Gastrocnemius medialis (tissue), 4 donors: ENCODE measurements at regions not wholly inside any gene's neighbourhood (a gene's known extent, or its start where the extent isn't known, plus 50 kb on each side); places are given as distances from the start of the nearest gene placed in this dataset.

Experiments
- ATAC-seq, 2 donors: fragments of 150-250 bp; one replicate each; pipeline ENCODE4 v1.9.1; 2016
- DNase-seq, 2 donors: peaks; one replicate each; pipeline ENCODE4 v3.0.0-alpha.2; 2019
- H3K27ac ChIP-seq, 4 donors: fragments of 200-600 bp; sonication (generic); 1 replicate in 1 of 4; 2 replicates in 3 of 4; pipeline ENCODE4 v1.5.1; 2016 to 2018; ENCODE audit warnings: mild to moderate bottlenecking in 2 of 4, moderate library complexity in 1 of 4
- H3K27me3 ChIP-seq, 3 donors: fragments of 200-600 bp; sonication (generic) in 2 of 3; 1 replicate in 1 of 3; 2 replicates in 2 of 3; pipeline versions ENCODE4 v1.5.1 to v1.6.0; 2016 to 2019; ENCODE audit warnings: mild to moderate bottlenecking in 1 of 3, moderate library complexity in 1 of 3
- H3K36me3 ChIP-seq, 2 donors: fragments of 200-600 bp; sonication (generic) in 1 of 2; one replicate each; pipeline ENCODE4 v1.5.1; 2017 to 2018
- H3K4me1 ChIP-seq, 2 donors: fragments of 200-600 bp; sonication (generic) in 1 of 2; one replicate each; pipeline ENCODE4 v1.5.1; 2016 to 2017; ENCODE audit warnings: mild to moderate bottlenecking in 2 of 2
- H3K4me3 ChIP-seq, 4 donors: fragments of 200-600 bp; sonication (generic) in 3 of 4; 1 replicate in 1 of 4; 2 replicates in 3 of 4; pipeline ENCODE4 v1.5.1; 2016 to 2019; ENCODE audit warnings: mild to moderate bottlenecking in 2 of 4
- H3K9me3 ChIP-seq, 3 donors: fragments of 200-600 bp; sonication (generic) in 2 of 3; 1 replicate in 1 of 3; 2 replicates in 2 of 3; pipeline ENCODE4 v1.5.1; 2016 to 2019
- CTCF ChIP-seq, 5 experiments: fragments of 450-650 bp in 3 of 5; fragments of 200-600 bp in 2 of 5; sonication (generic) in 2 of 5; IDR thresholded peaks in 4 of 5; conservative IDR thresholded peaks in 1 of 5; 1 replicate in 4 of 5; 2 replicates in 1 of 5; pipeline ENCODE4 v1.5.1; 2016 to 2019; ENCODE audit warnings: antibody characterized with exemption in 5 of 5, mild to moderate bottlenecking in 3 of 5, moderate library complexity in 3 of 5
- POLR2A ChIP-seq, 2 donors: fragments of 450-650 bp; IDR thresholded peaks; one replicate each; pipeline ENCODE4 v1.6.1; 2017; ENCODE audit warnings: antibody characterized with exemption in 2 of 2, mild to moderate bottlenecking in 2 of 2, moderate library complexity in 2 of 2
- in situ Hi-C, 4 donors: fragments of 200-750 bp; cut with MboI; loops; one replicate each; pipeline versions ENCODE4 v1.15.0 to v1.8.0; 2017; ENCODE audit warnings: low sequenced_read_pairs in 4 of 4
- intact Hi-C: fragments of 100-400 bp; cut with DNase I; formaldehyde crosslinking; loops from one replicate; pipeline ENCODE4 v1.15.1; 2023; ENCODE audit warnings: low total_unique reads

GRCh38 chr15:52862677-52863076 lies 72.5 kb upstream of the ONECUT1 start:
- DNase-seq (no peak), ATAC-seq (no peak)
- in situ Hi-C loops (no loop called here), intact Hi-C loops (no loop called here)
- no peak for TF ChIP-seq POLR2A (IDR thresholded peaks at IDR 0.05)
- Histone ChIP-seq H3K36me3 (no peaks in the 10 kb centered on the region), H3K4me3 (no peak overlapping the region), H3K4me1 (no peaks in the 10 kb centered on the region), H3K27ac (no peak overlapping the region), H3K27me3 (peaks cover 0 to 2% (median 0%) of the 10 kb centered on the region in 3 donors), H3K9me3 (no peaks in the 10 kb centered on the region)

- no peaks in the 10 kb centered on the region for H3K9me3 ChIP-seq
- no peak for TF ChIP-seq CTCF (IDR thresholded peaks at IDR 0.05 in 4 of 5, conservative IDR thresholded peaks at IDR 0.05 in 1 of 5)
- TF ChIP-seq POLR2A (IDR thresholded peaks at IDR 0.05) = no peak
- H3K4me3 ChIP-seq = no peak overlapping the region
- intact Hi-C loops = loop anchor here (10.0 kb wide), 1 partner anchor 1404 kb away; no protein-coding TSS in a partner anchor
- ATAC-seq (no peak), DNase-seq (no peak)
- peaks cover 0 to 7% (median 0%) of the 10 kb centered on the region in 3 donors for H3K27me3 ChIP-seq
- no peaks in the 10 kb centered on the region for H3K4me1 ChIP-seq
- no peaks in the 10 kb centered on the region for H3K36me3 ChIP-seq
- H3K27ac ChIP-seq = no peak overlapping the region
- in situ Hi-C loops = no loop called here
These were observed 68.6 kb upstream of the ONECUT1 start for GRCh38 chr15:52858782-52859176.

DNA sequence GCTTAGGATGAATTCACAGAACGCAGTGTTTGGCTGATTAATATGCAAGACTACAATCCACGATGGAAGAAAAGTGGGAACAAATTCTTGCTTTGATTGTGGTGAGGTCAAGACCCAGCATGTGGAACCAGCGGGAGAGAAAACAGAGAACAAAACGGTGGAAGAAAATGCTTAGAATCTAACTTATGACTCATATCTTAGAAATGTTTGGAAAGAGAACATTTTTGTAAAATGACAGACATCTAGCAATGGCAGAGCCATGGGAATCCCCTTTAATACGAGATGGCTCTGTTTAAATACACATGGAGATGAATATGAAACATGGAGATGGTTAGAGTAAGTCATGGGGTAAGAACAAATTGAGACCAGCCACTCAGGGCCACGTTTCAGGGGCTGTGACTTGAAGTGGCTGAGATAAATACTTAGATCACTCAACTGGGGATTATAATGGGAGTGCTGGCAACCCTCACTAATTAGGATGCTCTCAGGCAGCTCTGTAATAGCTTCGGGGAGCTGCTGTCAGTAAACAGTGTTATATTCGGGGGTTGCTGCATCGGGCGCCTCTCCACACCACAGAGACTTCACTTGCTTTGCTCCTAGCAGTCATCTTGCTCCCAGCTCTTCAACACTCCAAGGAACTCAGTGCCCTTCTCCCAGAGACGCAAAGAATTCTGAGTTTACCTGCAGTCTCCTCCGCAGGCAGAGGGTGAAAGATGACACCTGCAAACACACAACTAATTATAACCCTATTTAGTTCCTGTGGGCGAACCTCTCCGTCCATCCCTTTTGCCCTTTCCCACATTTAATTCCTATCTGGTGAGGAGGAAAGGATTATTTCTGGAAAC lies 68.0 kb upstream of the ONECUT1 start:
- Histone ChIP-seq H3K4me3 (no peak overlapping the region), H3K9me3 (no peaks in the 10 kb centered on the region), H3K4me1 (no peaks in the 10 kb centered on the region), H3K36me3 (no peaks in the 10 kb centered on the region), H3K27me3 (peaks cover 0 to 8% (median 0%) of the 10 kb centered on the region in 3 donors), H3K27ac (no peak overlapping the region)
- no peak for DNase-seq
- no peak for ATAC-seq
- intact Hi-C loops = loop anchor here (10.0 kb wide), 1 partner anchor 1403 kb away; no protein-coding TSS in a partner anchor
- in situ Hi-C loops = no loop called here
- TF ChIP-seq CTCF (IDR thresholded peaks at IDR 0.05 in 4 of 5, conservative IDR thresholded peaks at IDR 0.05 in 1 of 5) = no peak
- no peak for TF ChIP-seq POLR2A (IDR thresholded peaks at IDR 0.05)

DNA sequence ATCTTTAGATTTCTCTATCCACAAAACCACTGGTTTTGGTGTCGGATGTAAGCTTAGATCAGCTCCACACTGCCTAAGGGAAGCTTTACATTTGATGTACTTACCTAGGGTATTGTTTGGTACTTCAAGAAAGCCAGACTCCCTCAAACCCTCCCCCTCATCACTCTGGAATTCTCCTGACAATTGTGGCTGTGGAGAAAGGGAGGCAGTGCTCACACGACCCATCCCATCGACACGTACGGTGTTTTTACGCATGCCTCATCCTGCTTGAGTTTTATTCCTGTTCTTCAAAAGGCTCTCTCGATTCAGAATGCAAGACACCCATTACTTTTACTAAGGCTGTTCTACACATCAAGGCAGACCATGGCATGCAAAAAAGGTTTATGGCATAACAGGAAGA lies 67.3 kb upstream of the ONECUT1 start:
- ATAC-seq (no peak), DNase-seq (no peak)
- Histone ChIP-seq H3K4me3 (no peak overlapping the region), H3K36me3 (no peaks in the 10 kb centered on the region), H3K27me3 (peaks cover 0 to 11% (median 0%) of the 10 kb centered on the region in 3 donors), H3K27ac (no peak overlapping the region), H3K9me3 (no peaks in the 10 kb centered on the region), H3K4me1 (no peaks in the 10 kb centered on the region)
- intact Hi-C loops = loop anchor here (10.0 kb wide), 1 partner anchor 1403 kb away; no protein-coding TSS in a partner anchor
- in situ Hi-C loops = no loop called here
- TF ChIP-seq POLR2A (IDR thresholded peaks at IDR 0.05) = no peak
- TF ChIP-seq CTCF (IDR thresholded peaks at IDR 0.05 in 4 of 5, conservative IDR thresholded peaks at IDR 0.05 in 1 of 5) = no peak

DNA sequence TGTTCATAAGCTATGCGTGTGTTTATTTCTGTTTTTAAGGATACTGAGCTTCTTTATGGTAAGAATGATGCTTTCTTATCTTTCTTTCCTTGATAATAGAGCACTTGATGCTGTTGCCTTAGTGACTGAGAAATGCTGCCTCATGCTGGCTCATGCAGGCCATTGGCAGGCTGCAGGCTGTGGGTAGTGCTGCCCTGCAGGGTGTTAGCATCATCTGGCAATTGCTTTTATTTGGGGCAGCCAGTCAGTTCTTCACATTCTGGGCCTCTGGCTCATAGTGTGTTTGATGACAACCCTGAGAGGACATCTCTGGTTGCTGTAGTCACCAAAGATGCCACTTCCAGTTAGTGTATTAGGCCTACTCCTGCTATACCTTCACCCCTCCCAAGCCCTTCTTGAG lies 66.2 kb upstream of the ONECUT1 start:
- no peaks in the 10 kb centered on the region for H3K36me3 ChIP-seq
- H3K27ac ChIP-seq = no peak overlapping the region
- H3K4me1 ChIP-seq = no peaks in the 10 kb centered on the region
- no peak overlapping the region for H3K4me3 ChIP-seq
- no peak for TF ChIP-seq POLR2A (IDR thresholded peaks at IDR 0.05)
- peaks cover 0 to 11% (median 0%) of the 10 kb centered on the region in 3 donors for H3K27me3 ChIP-seq
- no peak for ATAC-seq
- in situ Hi-C loops = no loop called here
- intact Hi-C loops = loop anchor here (10.0 kb wide), 1 partner anchor 1401 kb away; no protein-coding TSS in a partner anchor
- no peaks in the 10 kb centered on the region for H3K9me3 ChIP-seq
- no peak for DNase-seq
